Activated naive CD4-positive, alpha-beta T cell treated with anti-CD3 and anti-CD28 coated beads, Interleukin-2, amount 10 ng/mL, durations not matched to agents 7 days and 5 days (primary cell): ENCODE measurements at regions not wholly inside any gene's neighbourhood (a gene's known extent, or its start where the extent isn't known, plus 50 kb on each side); places are given as distances from the start of the nearest gene placed in this dataset.

Experiments used
- CTCF ChIA-PET: fragments of 350-600 bp; sonication (Branson Sonifier 250); formaldehyde crosslinking; loops from one replicate; lab custom pipeline; 2021; ENCODE audit warnings: antibody characterized with exemption; lab: Charles Lee
- DNase-seq: peaks from one replicate; pipeline ENCODE4 v3.0.0-alpha.2; 2020
- H3K27ac Mint-ChIP-seq: one replicate; pipeline ENCODE4 v1.8.0; 2021; ENCODE audit warnings: mild to moderate bottlenecking, moderate library complexity, mixed read lengths
- H3K27me3 Mint-ChIP-seq: one replicate; pipeline ENCODE4 v1.8.0; 2021; ENCODE audit warnings: mild to moderate bottlenecking, mixed read lengths
- H3K36me3 Mint-ChIP-seq: one replicate; pipeline ENCODE4 v1.8.0; 2021; ENCODE audit warnings: mixed read lengths
- H3K4me1 Mint-ChIP-seq: one replicate; pipeline ENCODE4 v1.8.0; 2021; ENCODE audit warnings: mixed read lengths
- H3K4me3 Mint-ChIP-seq: one replicate; pipeline ENCODE4 v1.8.0; 2021; ENCODE audit warnings: mild to moderate bottlenecking, moderate library complexity, mixed read lengths
- H3K9me3 Mint-ChIP-seq: one replicate; pipeline ENCODE4 v1.8.0; 2021; ENCODE audit warnings: mixed read lengths

DNA sequence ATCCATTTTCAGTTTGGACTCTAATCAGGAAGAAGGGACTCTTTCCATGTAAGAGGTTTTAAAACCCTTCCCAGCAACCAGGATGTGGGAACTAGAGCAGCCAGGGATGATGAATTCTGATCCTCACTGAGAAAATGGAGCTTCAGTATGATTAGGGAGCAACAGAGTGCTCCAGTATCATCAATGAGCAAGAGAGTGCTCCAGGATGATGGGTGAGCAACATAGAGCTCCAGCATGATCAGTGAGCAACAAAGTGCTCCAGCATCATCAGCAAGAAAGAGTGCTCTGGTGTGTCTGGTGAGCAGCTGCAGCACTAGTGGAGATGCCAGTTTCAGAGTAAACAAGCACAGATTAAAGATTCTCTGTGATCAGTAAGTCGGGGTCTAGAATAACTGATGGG, 106.4 kb upstream of the LPP start:
- Mint-ChIP-seq H3K36me3 (no peaks in the 10 kb centered on the region), H3K27ac (no peak overlapping the region), H3K27me3 (peaks cover 19% of the 10 kb centered on the region), H3K4me1 (peaks cover 37% of the 10 kb centered on the region), H3K4me3 (no peak overlapping the region), H3K9me3 (no peaks in the 10 kb centered on the region)
- CTCF ChIA-PET: no interaction called here
- no peak for DNase-seq

- no peaks in the 10 kb centered on the region for H3K9me3 Mint-ChIP-seq
- peaks cover 11% of the 10 kb centered on the region for H3K27me3 Mint-ChIP-seq
- peak overlapping the region; percentile 12 for H3K27ac Mint-ChIP-seq
- H3K4me3 Mint-ChIP-seq: no peak overlapping the region
- no peaks in the 10 kb centered on the region for H3K36me3 Mint-ChIP-seq
- H3K4me1 Mint-ChIP-seq: peaks cover 32% of the 10 kb centered on the region
- CTCF ChIA-PET: interaction anchor here (0.5 to 1.1 kb wide), 5 partner anchors 10 to 203 kb away, joined by 3 read pairs; no protein-coding TSS in a partner anchor
- peak; percentile 71 for DNase-seq
Observed at GRCh38 chr3:188049606-188050530, 104.1 kb upstream of the LPP start.

- Mint-ChIP-seq H3K4me3 (no peak overlapping the region), H3K9me3 (no peaks in the 10 kb centered on the region), H3K36me3 (no peaks in the 10 kb centered on the region), H3K4me1 (peaks cover 32% of the 10 kb centered on the region), H3K27ac (no peak overlapping the region), H3K27me3 (peaks cover 4% of the 10 kb centered on the region)
- DNase-seq: no peak
- CTCF ChIA-PET: no interaction called here
Observed at GRCh38 chr3:188051801-188052168, 102.2 kb upstream of the LPP start.

DNA sequence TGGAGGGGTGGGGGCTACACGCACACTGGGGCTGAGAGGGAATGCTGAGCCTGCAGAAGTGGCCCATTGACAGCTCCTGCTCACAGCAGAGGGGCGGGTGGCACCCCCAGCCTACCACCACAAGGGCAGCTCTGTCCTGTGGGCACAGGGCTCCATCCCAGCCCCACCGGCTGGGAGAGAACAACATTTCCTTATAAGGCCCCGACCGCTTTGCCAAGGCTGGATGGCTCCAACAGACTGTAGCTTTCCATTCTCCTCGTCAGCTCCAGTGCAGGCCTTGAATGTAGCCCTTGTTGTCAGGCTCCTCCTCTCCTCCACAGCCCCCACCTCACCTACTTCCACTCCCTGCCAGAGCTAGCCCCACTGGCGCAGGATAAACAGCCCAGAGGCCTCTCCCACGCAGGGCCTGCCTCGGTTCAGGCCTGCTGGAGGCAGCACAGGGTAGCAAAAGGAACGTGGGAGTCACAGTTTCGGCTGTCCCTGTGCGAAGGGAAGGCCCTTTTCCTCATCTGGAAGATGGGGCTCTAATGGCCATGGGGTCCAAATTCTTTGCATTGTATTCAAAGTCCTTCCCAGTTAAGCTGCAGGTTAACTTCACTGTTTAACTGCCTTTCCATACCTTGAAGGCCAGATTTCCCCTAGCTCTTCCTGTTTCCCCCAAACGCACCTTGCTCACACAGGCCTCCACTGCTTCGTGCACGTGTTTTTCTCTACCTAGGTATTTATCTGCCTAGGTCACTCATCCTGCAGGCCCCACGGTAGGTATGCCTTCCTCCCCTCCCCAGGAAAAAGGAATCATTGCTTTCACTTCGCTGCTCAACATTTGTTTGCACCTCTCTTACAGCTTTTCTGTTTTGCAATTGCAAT, 101.6 kb upstream of the LPP start:
- no peaks in the 10 kb centered on the region for H3K36me3 Mint-ChIP-seq
- no peak overlapping the region for H3K4me3 Mint-ChIP-seq
- H3K4me1 Mint-ChIP-seq: peaks cover 32% of the 10 kb centered on the region
- DNase-seq: no peak
- CTCF ChIA-PET: interaction anchor here (0.7 kb wide), 1 partner anchor 612 kb away, joined by 3 read pairs; no protein-coding TSS in a partner anchor
- peaks cover 4% of the 10 kb centered on the region for H3K27me3 Mint-ChIP-seq
- H3K9me3 Mint-ChIP-seq: no peaks in the 10 kb centered on the region
- no peak overlapping the region for H3K27ac Mint-ChIP-seq

- H3K27ac Mint-ChIP-seq: peak overlapping the region; percentile 16
- H3K9me3 Mint-ChIP-seq: no peaks in the 10 kb centered on the region
- CTCF ChIA-PET: interaction anchor here (0.7 kb wide), 1 partner anchor 612 kb away, joined by 3 read pairs; no protein-coding TSS in a partner anchor
Observed at GRCh38 chr3:188053036-188053340, 101.0 kb upstream of the LPP start.

GRCh38 chr3:188053710-188054380, 100.1 kb upstream of the LPP start:
- no peaks in the 10 kb centered on the region for H3K27me3 Mint-ChIP-seq
- CTCF ChIA-PET: no interaction called here
- DNase-seq: no peak
- peaks cover 32% of the 10 kb centered on the region for H3K4me1 Mint-ChIP-seq
- no peaks in the 10 kb centered on the region for H3K36me3 Mint-ChIP-seq
- no peak overlapping the region for H3K27ac Mint-ChIP-seq
- no peaks in the 10 kb centered on the region for H3K9me3 Mint-ChIP-seq
- H3K4me3 Mint-ChIP-seq: no peak overlapping the region

More at GRCh38 chr3:188053036-188053340, 101.0 kb upstream of the LPP start:
- no peaks in the 10 kb centered on the region for H3K36me3 Mint-ChIP-seq
- no peaks in the 10 kb centered on the region for H3K27me3 Mint-ChIP-seq
- no peak for DNase-seq
- H3K4me1 Mint-ChIP-seq: peaks cover 32% of the 10 kb centered on the region
- no peak overlapping the region for H3K4me3 Mint-ChIP-seq

GRCh38 chr3:188054541-188054940, 99.4 kb upstream of the LPP start:
- CTCF ChIA-PET: no interaction called here
- H3K27ac Mint-ChIP-seq: no peak overlapping the region
- no peaks in the 10 kb centered on the region for H3K27me3 Mint-ChIP-seq
- H3K4me1 Mint-ChIP-seq: peaks cover 25% of the 10 kb centered on the region
- no peaks in the 10 kb centered on the region for H3K36me3 Mint-ChIP-seq
- H3K4me3 Mint-ChIP-seq: no peak overlapping the region
- DNase-seq: no peak
- H3K9me3 Mint-ChIP-seq: no peaks in the 10 kb centered on the region

DNA sequence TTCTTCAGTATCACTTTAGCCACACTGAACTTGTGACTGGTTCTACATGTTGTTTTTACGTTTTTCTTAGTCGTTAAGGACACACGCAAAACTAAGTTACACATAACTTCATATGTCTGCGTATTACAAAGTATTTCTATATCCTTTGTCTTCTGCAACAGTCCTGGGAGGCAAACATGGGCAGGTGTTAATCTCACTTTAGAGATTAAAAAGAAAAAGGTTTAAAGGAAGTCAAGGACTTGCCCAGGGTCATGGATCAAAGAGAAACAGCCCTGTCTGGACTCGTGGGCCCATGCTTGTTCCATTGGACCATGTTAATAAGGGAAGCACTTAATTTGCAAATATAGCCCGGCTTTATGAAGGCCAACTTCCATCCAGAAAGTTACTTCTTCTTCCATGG, 98.6 kb upstream of the LPP start:
- Mint-ChIP-seq H3K27me3 (no peaks in the 10 kb centered on the region), H3K27ac (no peak overlapping the region), H3K36me3 (no peaks in the 10 kb centered on the region), H3K4me3 (no peak overlapping the region), H3K4me1 (peaks cover 19% of the 10 kb centered on the region), H3K9me3 (no peaks in the 10 kb centered on the region)
- CTCF ChIA-PET: no interaction called here
- DNase-seq: no peak

GRCh38 chr3:188057124-188057523, 96.8 kb upstream of the LPP start:
- no peak overlapping the region for H3K4me3 Mint-ChIP-seq
- H3K9me3 Mint-ChIP-seq: no peaks in the 10 kb centered on the region
- H3K27ac Mint-ChIP-seq: no peak overlapping the region
- DNase-seq: no peak
- CTCF ChIA-PET: no interaction called here
- no peaks in the 10 kb centered on the region for H3K36me3 Mint-ChIP-seq
- H3K27me3 Mint-ChIP-seq: no peaks in the 10 kb centered on the region
- peaks cover 23% of the 10 kb centered on the region for H3K4me1 Mint-ChIP-seq

- H3K36me3 Mint-ChIP-seq: no peaks in the 10 kb centered on the region
- H3K9me3 Mint-ChIP-seq: no peaks in the 10 kb centered on the region
- CTCF ChIA-PET: interaction anchor here (1.2 to 4.0 kb wide), 2 partner anchors 275 to 318 kb away, joined by 3 to 15 read pairs; no protein-coding TSS in a partner anchor
- H3K27me3 Mint-ChIP-seq: no peaks in the 10 kb centered on the region
- no peak for DNase-seq
- no peak overlapping the region for H3K4me3 Mint-ChIP-seq
- no peak overlapping the region for H3K27ac Mint-ChIP-seq
- peaks cover 22% of the 10 kb centered on the region for H3K4me1 Mint-ChIP-seq
Observed at GRCh38 chr3:188058569-188059184, 95.3 kb upstream of the LPP start.

DNA sequence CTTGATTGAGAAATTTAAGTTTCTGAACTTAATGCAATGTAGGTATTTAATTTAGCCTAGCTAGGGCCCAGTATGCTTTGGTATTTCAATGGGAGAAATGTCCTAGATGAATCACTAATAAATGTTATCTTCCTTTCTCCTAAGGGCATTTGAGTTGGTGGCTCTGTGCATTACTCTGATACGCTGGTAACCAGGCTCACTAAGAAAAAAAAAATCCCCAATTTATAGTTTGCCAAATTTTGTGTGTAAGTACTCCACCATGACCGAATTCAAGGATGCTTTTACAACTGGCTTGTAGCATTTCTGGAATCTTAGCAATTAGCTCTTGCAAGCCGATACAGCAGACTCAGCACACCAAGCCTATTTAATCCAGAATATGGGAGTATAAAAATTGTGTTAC, 94.6 kb upstream of the LPP start:
- H3K4me1 Mint-ChIP-seq: peaks cover 27% of the 10 kb centered on the region
- no peaks in the 10 kb centered on the region for H3K9me3 Mint-ChIP-seq
- DNase-seq: no peak
- no peaks in the 10 kb centered on the region for H3K27me3 Mint-ChIP-seq
- H3K27ac Mint-ChIP-seq: no peak overlapping the region
- H3K36me3 Mint-ChIP-seq: no peaks in the 10 kb centered on the region
- no peak overlapping the region for H3K4me3 Mint-ChIP-seq
- CTCF ChIA-PET: interaction anchor here (1.4 to 4.0 kb wide), 3 partner anchors 84 to 319 kb away, joined by 5 to 15 read pairs (median 6); no protein-coding TSS in a partner anchor

DNA sequence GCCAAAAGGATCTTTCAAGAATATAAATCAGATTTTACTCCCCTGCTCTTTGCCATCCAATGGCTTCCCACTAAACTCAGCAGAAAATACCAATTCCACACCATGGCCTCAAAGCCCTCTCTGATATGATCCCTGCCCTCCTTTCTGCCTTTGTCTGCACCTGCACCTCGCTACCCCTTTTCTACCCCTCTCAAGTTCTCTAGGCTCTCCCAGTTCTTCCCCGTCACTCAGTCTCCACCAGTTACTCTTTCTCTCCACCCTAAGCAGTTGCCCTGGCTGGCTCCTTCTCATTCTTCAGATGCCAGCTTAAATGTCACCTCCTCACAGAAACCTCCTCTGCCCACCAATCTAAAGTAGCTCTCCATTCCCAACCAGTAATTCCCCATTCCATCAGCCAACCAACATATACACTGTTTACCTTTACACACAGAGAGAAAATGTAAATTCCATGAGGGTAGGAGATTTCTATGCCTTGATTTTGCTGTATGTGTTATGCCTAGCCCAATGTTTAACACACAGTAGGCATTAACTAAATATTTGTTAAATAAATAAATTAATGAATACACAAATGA, 93.6 kb upstream of the LPP start:
- Mint-ChIP-seq H3K27ac (no peak overlapping the region), H3K27me3 (no peaks in the 10 kb centered on the region), H3K36me3 (no peaks in the 10 kb centered on the region), H3K4me1 (peaks cover 32% of the 10 kb centered on the region), H3K9me3 (no peaks in the 10 kb centered on the region), H3K4me3 (no peak overlapping the region)
- DNase-seq: no peak
- CTCF ChIA-PET: interaction anchor here (1.1 to 4.0 kb wide), 4 partner anchors 11 to 320 kb away, joined by 3 to 15 read pairs (median 6); no protein-coding TSS in a partner anchor

DNA sequence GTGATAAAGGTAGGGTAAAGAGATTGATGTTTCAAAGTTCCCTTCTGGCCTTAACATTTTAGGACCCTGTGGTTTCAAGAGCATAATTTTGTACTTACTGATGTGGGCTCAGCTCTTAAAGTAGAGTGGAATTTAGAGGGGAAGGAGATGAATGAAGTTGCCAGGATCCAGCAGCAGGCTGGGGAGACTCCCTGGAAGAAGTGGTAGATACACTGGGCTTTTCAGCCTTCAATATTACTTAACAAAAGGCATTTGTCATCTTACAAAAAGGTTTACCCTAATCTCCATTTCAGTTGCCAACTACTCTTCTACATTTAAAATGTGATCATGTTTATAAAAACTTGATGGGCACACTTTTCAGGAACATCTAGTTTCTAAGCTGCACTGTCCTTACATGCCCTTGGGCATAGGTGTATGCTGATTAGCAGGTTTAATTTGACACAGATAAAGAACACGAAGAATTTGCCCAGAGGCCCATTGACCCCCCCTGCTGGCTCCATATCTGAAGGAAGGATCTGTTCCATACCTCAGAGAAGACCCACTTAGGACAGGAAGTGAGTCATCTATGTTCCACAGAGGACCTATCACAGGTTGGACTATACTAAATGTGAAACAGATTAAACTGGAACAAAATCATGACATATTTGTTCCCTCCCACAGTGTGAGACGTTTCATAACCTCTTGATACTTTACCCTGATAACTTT, 93.0 kb upstream of the LPP start:
- no peaks in the 10 kb centered on the region for H3K27me3 Mint-ChIP-seq
- no peak overlapping the region for H3K27ac Mint-ChIP-seq
- CTCF ChIA-PET: interaction anchor here (0.8 to 4.0 kb wide), 6 partner anchors 11 to 320 kb away, joined by 3 to 15 read pairs (median 4); no protein-coding TSS in a partner anchor
- no peak overlapping the region for H3K4me3 Mint-ChIP-seq
- H3K4me1 Mint-ChIP-seq: peaks cover 32% of the 10 kb centered on the region
- no peaks in the 10 kb centered on the region for H3K9me3 Mint-ChIP-seq
- DNase-seq: peak; percentile 65
- H3K36me3 Mint-ChIP-seq: no peaks in the 10 kb centered on the region
